OCI-LY1 (cell line): ENCODE measurements at regions not wholly inside any gene's neighbourhood (a gene's known extent, or its start where the extent isn't known, plus 50 kb on each side); places are given as distances from the start of the nearest gene placed in this dataset.

Experiments used
- CTCF ChIP-seq: fragments of 200-600 bp; sonication (generic), shearing (Covaris generic); IDR thresholded peaks from 2 replicates; pipeline ENCODE4 v1.5.1; 2017; ENCODE audit warnings: mild to moderate bottlenecking, antibody characterized with exemption, low read length, moderate library complexity, mixed read lengths
- EZH2 ChIP-seq: fragments of 200-600 bp; sonication (generic), shearing (Covaris generic); IDR thresholded peaks from 2 replicates; pipeline ENCODE4 v1.8.0; 2017; ENCODE audit warnings: borderline replicate concordance, mixed run types, mild to moderate bottlenecking, antibody characterized with exemption, low read length, moderate library complexity, mixed read lengths

GRCh38 chr15:93929375-93930094, 301.8 kb upstream of the MCTP2 start:
- no peak for TF ChIP-seq EZH2
- no peak for TF ChIP-seq CTCF
